Astrocyte (in vitro differentiated cells and primary cell): ENCODE measurements at regions not wholly inside any gene's neighbourhood (a gene's known extent, or its start where the extent isn't known, plus 50 kb on each side); places are given as distances from the start of the nearest gene placed in this dataset.
"Not testable (repeated sequence)": the region's sequence is repeated elsewhere in the genome, so short reads cannot be mapped to it uniquely, and the experiment has no call there.

Experiments
- EZH2 ChIP-seq: IDR thresholded peaks from 2 replicates; pipeline ENCODE4 v1.6.1; 2012; ENCODE audit warnings: mild to moderate bottlenecking, low read length, inconsistent platforms; ENCODE audit not compliant: insufficient read depth
- TF ChIP-seq, protein P1 (sequence below): IDR thresholded peaks from 2 replicates; pipeline ENCODE4 v1.5.1; 2011; ENCODE audit warnings: low read depth, mild to moderate bottlenecking, inconsistent platforms, low read length, moderate library complexity; ENCODE audit not compliant: insufficient read depth

DNA sequence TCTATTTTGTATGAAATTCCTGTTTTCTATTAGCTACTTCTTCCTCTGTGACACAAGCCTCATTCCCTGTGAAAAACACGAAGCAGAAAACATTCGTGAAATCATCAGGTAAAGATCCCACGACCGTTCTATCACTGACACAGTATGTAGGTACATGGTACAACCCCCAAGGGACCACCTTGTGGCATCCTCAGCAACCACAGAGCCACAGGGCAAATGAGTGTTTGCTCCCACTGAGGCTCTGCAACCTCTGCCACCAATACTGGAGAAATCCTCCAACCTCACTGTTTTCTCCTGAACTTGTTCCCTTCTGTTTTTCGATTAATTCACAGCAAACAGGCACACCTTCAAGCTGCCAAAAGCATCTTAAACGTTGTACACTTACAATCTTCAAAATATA is 83.7 kb upstream of the FBXO28 start:
- TF ChIP-seq, protein P1, sequence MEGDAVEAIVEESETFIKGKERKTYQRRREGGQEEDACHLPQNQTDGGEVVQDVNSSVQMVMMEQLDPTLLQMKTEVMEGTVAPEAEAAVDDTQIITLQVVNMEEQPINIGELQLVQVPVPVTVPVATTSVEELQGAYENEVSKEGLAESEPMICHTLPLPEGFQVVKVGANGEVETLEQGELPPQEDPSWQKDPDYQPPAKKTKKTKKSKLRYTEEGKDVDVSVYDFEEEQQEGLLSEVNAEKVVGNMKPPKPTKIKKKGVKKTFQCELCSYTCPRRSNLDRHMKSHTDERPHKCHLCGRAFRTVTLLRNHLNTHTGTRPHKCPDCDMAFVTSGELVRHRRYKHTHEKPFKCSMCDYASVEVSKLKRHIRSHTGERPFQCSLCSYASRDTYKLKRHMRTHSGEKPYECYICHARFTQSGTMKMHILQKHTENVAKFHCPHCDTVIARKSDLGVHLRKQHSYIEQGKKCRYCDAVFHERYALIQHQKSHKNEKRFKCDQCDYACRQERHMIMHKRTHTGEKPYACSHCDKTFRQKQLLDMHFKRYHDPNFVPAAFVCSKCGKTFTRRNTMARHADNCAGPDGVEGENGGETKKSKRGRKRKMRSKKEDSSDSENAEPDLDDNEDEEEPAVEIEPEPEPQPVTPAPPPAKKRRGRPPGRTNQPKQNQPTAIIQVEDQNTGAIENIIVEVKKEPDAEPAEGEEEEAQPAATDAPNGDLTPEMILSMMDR = not testable (repeated sequence)
- TF ChIP-seq EZH2 = not testable (repeated sequence)
